GM19372 (cell line): ENCODE measurements at regions not wholly inside any gene's neighbourhood (a gene's known extent, or its start where the extent isn't known, plus 50 kb on each side); places are given as distances from the start of the nearest gene placed in this dataset.
"Not testable (repeated sequence)": the region's sequence is repeated elsewhere in the genome, so short reads cannot be mapped to it uniquely, and the experiment has no call there.

Experiments
- ATAC-seq: cut with Tn5 transposase; IDR thresholded peaks from one replicate; pipeline ENCODE4 v1.9.1; 2021; ENCODE audit warnings: mild to moderate bottlenecking, low read depth, moderate library complexity; ENCODE audit not compliant: unreplicated experiment

DNA sequence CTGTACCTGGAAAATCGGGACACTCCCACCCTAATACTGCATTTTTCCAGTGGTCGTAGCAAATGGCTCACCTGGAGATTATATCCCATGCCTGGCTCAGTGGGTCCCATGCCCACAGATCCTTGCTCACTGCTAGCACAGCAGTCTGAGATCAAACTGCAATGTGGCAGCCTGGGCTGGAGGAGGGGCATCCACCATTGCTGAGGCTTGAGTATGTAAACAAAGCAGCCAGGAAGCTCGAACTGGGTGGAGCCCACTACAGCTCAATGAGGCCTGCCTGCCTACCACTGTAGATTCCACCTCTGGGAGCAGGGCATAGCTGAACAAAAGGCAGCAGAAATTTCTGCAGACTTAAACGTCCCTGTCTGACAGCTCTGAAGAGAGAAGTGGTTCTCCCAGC lies 213.6 kb upstream of the COX10 start:
- ATAC-seq: not testable (repeated sequence)

DNA sequence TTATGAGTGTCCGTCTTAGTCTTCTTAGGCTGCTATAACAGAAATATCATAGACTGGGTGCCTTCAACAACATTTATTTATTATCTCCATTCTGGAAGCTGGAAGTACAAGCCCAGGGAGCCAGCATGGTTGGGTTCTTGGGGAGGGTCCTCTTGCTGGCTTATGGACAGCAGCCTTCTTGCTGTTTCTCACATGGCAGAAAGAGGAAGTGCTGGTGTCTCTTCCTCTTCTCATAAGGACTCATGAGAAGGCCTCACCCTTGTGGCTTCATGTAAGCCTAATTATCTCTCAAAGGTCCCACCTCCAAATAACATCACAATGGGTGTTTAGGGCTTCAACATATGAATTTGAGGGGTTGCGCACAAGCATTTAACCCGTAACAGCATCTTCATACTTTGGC lies 207.0 kb upstream of the COX10 start:
- no peak for ATAC-seq

DNA sequence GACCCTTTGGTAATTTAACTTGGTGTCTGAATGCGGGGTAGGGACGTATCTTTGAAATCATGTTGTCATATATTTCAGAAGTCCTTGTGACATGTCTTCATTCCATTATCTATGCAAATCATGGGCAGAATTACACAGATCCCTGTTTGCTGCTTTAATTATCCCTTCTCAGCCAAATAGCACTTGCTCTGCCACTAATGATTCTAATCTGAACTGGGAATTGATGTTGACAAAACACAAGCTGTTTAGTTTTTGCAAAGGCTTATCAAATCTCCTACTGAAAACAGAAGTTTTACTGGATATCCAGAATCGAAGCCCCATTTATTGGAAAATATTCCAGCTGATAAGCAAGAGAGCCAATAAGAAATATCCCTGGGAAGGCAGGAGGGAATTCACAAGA lies 205.9 kb upstream of the COX10 start:
- ATAC-seq: no peak

DNA sequence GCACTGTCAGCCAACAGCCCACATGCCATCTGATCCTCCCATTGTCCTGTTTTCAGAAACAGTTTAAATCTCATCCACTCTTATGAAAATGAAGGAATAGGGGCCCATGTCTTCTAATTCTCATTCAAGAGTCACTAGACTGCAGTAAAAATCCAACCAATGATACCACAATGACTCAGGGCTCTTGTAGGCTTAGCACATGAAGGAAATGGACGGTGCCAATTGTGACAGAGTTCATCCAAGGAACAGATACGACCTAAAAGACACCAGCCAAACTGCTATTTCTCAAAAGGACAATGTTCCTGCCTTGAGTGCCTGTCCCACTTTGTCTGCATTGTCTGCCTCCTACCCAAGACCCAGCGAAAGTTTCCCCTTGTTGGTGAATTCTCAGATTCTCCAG lies 204.8 kb upstream of the COX10 start:
- ATAC-seq: no peak

DNA sequence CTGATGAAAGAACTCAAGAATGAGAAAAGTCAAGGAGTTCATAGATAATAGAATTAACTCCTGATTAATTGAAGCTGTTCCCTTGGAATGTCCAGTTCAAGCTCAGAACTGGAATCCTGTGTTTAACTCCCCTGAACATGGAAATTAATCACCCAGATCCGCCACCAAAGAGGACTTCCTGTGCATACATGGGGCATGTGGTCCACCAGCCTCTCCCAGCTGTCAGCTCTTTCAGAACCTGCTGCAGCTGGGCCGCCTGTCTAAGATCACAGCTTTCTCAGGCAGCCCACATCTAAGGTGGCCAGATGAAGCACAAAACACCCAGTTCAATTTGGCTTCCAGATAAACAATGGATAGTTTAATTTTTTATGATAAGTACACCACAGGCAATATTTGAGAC lies 203.7 kb upstream of the COX10 start:
- no peak for ATAC-seq

DNA sequence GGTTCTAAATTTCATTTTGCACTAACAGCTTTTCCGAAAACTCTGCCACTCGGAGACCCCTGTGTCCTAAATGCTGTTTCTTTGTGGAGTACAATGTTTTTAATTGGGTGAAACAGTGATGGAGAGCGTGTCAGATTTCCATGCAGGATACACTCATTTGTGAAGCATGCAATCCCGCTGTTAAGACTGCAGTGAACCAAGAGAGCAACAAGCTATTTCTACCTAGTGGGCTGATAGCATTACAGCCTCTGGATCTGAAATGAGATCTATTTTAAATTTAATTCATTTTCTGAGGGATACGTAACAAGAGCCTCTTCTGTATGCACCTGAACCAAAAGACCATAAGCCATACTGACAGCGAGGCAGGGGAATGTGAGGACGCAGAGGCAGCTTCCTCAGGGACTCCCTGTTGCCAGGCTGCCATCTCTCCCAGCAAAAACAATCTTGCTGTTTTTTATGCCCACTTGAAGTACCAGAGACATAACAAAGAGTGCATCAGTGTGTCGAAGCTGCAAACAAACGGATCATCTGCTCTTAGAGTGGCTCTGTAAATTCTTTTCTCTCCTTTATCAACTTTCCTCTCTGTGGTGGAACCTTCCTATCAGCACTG lies 199.9 kb upstream of the COX10 start:
- no peak for ATAC-seq

DNA sequence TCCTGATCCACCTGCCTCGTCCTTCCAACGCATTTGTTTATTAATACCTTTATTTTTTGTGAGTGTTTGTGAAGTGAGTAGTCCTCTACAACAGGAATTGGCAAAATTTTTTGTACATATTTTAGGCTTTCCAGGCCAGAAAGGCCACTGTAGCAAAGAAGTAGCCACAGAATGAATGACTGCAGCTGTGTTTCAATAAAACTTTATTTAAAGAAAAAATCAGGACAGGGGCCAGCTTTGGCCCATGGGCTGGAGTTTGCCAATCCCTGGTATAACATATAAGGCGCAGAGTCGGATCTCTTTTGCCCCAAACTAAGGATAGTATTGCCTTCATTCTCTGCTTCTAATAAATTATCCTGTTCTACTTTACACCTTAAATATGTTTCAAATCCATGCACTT lies 198.0 kb upstream of the COX10 start:
- no peak for ATAC-seq

DNA sequence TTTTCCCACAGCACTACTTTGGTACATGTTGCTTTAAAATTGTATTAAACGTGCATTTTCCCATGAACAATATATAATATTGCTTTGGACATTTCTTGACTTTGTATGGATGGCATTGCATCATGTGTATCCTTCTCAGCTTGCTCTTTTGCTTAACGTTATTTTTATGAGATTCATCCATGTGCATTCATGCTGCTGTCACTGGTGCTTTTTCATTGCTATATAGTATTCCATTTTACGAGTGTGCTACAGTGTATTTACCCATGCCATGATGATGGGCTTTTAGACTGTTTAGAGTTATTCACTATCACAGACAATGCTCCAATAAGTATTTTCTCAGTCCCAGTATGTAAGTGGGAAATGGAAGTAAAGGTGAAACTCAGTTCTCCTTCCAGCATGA lies 195.2 kb upstream of the COX10 start:
- no peak for ATAC-seq

DNA sequence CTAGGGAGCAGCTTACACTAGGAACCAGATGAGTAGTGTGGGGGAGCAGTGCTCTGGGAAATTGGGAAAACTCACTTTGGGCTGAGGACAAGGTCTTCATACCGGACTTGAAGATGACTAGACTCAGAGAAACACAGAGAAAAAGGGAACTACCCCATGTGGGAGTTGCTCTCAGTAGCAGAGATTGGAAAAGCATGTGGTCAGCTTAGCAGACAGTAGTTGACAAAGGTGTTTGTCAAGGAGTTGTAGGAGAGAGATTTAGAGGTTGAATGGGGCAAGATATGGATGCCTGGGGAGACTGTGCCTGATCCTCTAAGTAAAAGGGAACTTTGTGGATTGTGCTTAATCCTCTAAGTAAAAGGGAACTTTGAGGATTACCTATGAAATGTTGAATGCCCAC lies 194.5 kb upstream of the COX10 start:
- no peak for ATAC-seq

DNA sequence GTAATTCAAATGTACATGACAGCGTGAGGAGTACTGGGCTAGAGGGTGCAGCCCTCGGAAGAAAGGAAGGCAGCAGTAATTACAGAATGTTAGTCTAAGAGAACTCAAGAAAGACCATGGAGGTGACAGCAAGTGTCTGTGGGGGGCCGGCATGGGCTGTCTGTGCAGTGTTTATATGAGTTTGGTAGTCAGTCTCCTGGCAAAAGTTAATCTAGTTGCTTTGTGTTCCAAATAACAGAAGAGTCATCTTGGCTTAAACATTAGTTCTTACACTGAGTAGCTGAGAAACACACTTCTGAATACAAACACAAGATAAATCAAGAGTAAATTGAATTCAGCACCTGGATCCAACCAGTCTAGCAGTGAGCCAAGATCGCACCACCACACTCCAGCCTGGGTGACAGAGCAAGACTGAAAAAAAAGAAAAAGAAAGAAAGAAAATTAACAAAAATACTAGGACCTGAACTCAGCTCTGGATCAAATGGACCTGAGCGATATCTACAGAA lies 189.3 kb upstream of the COX10 start:
- ATAC-seq: no peak

DNA sequence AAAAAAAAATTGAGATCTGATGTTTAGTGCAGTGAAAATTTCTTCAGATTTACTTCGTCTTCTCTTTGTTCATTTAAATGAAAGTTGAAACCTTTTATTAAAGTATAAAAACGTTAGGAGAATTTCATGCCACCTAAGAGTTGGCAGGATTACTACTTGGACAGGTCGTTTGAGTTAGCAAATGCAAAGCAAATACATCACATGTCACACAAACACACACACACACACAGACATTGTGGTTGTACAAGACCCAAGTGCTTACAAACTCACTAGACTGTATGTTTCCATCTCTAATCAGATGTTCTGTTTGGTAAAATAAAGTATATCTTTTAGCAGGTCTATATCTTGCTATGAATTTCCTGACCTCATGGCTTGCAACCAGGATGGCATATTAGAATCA lies 185.6 kb upstream of the COX10 start:
- no peak for ATAC-seq

DNA sequence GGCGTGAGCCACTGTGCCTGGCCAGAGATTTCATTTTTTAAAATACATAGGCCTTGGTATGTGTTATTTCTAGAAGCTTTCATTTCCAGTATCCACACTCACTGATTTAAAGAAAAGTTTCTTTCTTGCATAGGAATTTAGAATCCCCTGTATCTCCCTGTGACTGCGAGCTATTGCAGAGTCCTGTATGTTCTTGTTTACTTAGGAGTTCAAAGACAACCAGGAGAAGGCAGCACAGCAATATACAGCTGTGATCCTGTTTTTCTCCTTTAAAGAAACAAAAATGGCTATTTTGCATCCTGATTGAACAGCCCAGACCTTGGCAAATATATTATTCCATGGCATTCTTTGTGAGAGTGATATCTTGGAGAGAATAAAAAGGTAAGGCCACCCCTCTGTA lies 185.0 kb upstream of the COX10 start:
- ATAC-seq: no peak

DNA sequence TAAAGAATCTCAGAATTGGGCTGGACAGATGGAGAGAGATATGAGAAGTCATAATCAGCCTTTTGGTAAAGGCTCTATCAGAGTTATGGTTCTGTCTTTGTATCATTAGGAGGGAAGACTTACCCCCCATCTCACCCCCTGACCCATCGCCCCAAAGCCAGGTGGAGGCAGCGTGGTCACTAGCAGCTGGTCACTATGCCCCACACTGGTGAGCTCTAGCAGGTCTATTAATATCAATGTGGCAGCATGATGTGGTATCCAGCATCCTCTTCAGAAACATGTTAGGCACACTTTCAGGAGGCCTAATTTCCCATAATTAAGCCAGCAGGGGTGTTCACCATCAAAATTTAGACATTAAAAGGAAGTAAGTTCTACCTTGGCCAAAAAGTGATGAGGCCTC lies 183.8 kb upstream of the COX10 start:
- no peak for ATAC-seq

DNA sequence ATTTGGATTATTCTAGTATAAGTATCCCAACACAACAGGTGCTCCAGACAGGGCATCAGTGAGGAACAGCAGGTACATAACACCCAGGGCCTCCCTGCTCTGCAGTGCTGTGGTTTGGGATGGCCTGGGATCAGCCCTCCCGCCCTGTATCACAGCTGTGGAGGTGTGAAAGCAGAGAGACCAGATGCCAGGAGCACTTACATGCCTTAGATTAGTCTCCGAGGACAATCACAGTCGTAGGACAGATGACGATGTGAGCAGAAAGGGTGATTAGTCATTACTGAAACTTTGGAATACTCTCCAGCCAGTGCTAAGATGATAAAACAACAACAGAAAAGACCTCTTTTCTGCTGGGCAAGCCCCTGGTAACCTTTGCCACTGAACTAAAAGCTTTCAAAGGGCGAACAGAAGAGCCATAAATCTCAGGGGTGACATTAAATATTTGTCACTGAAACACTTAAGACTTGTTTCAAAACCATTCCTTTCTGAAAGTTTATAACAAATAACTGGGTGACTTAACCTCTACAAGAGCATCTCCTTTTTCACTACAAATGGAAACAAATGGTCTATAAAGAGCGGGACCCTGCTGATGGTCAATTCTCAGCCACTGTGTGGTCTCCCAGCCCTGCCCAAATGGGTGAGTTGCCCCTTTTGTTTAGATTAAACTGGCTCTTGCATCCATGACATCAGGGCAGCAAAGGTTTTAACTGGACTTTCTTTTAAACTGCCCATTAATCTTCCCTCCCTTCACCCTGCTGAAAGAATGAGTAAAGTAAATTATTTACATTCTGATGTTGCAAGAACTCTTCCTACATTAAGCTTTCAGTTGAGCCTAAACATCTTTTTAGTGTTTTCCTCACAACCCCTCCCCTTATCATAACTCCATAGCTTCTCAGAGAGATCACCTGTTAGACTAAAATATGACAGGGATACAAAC lies 183.1 kb upstream of the COX10 start:
- ATAC-seq: no peak

DNA sequence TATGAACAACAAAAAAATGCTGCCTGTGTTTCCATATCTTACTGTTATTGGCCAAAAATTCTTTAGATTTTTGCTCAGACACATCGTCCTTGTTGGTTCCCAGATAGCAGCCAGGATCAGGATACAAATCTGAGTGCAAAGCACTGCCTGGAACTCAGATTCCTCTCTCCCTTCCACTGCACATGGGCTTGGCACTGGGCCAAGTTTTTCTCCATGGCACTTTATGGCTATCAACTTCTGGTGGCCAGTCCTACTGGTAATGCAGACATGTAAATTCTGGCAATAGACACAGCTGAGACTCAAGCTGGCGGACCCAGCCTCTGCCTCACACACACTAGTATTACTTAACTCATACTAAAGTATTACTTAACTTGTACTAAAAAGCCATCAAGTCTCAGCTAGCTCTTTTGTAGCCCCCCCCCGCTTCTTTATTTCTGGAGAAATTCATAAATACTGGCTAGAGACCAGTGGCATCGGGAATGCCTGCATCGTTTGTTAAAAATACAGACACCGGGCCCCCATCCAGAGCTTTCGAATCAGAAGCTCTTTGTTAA lies 181.2 kb upstream of the COX10 start:
- ATAC-seq: no peak

DNA sequence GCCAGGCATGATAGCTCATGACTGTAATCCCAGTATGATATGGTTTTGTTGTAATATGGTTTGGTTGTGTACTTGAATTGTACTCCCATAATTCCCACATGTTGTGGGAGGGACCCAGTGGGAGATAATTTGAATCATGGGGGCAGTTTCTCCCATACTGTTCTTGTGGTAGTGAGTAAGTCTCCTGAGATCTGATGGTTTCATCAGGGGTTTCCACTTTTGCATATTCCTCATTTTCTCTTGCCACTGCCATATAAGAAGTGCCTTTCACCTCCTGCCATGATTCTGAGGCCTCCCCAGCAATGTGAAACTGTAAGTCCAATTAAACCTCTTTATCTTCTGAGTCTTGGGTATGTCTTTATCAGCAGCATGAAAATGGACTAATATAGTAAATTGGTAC lies 160.3 kb upstream of the COX10 start:
- ATAC-seq: not testable (repeated sequence)

DNA sequence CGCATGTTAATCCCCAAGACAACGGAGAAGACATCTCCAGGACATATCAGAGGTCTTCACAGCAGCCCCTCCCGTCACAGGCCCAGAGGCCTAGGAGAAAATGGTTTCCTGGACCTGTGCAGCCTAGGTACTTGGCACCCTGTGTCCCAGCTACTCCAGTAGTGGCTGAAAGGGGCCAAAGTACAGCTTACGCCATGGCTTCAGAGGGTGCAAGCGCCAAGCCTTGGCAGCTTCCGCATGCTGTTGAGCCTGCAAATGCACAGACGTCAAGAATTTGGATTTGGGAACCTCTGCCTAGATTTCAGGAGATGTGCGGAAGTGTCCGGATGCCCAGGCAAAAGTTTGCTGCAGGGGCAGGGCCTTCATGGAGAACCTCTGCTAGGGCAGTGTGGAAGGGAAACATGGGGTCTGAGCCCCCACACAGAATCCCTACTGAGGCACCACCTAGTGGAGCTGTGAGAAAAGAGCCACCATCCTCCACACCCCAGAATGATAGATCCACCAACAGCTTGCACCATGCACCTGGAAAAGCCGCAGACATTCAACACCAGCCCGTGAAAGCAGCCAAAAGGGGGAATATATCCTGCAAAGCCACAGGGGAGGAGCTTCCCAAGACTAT lies 159.3 kb upstream of the COX10 start:
- ATAC-seq: no peak

DNA sequence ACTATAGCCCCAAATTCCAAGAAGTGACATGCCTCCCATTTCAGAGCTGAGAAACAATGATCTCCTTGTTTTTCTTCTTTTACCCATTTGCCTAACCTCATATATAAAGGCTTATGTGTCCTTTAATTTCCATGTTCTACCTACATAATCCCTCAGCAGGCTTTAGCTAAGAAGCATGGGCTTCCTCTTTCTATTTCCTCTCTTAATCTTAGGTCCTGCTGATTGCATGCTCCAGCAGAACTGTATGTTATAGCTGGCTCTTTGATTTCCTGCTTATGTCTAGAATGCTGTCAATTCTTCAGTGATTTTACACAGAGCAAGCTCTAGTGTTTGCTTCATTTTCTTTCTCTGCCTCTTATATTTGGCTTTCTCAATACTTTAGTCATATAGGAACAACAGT lies 151.7 kb upstream of the COX10 start:
- ATAC-seq: no peak

DNA sequence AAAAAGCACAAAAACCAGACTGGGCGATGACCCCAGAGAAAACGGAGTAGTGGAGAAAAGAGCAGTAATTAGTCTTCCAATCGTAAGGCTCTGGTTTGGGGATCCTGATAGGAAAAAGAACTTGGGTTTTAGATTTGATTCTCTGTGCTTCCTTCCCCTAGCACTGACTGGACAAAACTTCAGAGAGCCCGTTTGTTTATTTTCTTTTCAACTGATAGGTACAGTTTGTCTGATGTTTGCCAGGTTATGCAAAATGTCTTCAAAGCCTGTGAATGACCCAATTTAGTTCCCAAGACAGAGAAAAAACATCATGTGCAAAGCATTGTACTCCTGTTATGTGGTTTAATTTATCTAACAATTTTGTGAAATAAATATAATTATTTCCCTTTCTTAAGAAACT lies 151.1 kb upstream of the COX10 start:
- no peak for ATAC-seq

DNA sequence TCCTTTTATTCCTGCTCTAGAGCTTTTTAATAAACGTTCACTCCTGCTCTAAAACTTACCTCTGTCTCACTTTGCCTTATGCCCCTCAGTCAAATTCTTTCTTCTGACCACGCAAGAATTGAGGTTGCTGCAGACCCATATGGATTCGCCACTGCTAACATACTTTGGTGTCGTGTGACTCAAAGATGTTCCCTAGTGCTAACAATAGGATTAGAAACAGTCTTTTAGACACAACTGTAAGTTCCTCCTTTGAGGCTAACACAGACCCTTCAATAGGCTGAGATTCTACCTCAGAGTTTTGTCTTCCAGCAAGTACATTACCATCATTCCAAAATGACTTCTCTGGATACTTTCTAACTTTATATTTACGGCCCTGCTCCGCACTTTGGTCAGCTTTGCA lies 149.5 kb upstream of the COX10 start:
- no peak for ATAC-seq

DNA sequence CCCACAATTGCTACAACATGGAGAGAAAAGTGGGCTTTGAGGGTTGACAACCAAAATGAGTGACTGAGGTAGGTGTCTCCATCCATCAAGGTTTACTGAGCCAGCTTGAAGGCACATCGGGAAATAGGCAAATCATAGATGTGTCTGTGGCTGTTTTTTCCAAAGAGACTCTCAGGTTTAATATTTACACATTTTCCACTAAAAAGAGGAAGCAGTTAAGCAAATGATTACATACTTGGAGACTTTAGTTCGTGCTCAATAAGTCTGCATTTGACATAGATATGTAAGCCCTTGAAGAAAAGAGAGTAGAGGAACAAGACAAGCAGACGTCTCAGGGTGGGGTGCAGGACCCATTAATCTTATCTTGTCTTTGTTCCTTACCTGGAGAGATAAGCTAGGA lies 148.9 kb upstream of the COX10 start:
- no peak for ATAC-seq
